GM12892 (cell line): ENCODE measurements at regions not wholly inside any gene's neighbourhood (a gene's known extent, or its start where the extent isn't known, plus 50 kb on each side); places are given as distances from the start of the nearest gene placed in this dataset.

Experiments
- POLR2A ChIP-seq: IDR thresholded peaks from 2 replicates; pipeline ENCODE4 v1.6.1; 2011; ENCODE audit warnings: low read depth, low read length, control low read depth
- POLR2AphosphoS5 ChIP-seq: IDR thresholded peaks from 2 replicates; pipeline ENCODE4 v1.6.1; 2011; ENCODE audit warnings: low read depth, low read length, control low read depth

- no peak for TF ChIP-seq POLR2A
- TF ChIP-seq POLR2AphosphoS5: no peak
These were observed 734.1 kb downstream of the LRRIQ3 start for GRCh38 chr1:73463873-73464272.
